Islet precursor cell (in vitro differentiated cells): ENCODE measurements at regions not wholly inside any gene's neighbourhood (a gene's known extent, or its start where the extent isn't known, plus 50 kb on each side); places are given as distances from the start of the nearest gene placed in this dataset.

Source experiments
- DNase-seq: peaks from one replicate; pipeline ENCODE4 v3.0.0-alpha.2; 2018

- no peak for DNase-seq
These were observed 755.7 kb downstream of the HDGFL1 start for GRCh38 chr6:23325065-23325464.

- DNase-seq = no peak
These were observed 758.3 kb downstream of the HDGFL1 start for GRCh38 chr6:23327621-23328020.

GRCh38 chr6:23329086-23329485, 759.7 kb downstream of the HDGFL1 start:
- DNase-seq = no peak

GRCh38 chr6:23330632-23331031, 761.3 kb downstream of the HDGFL1 start:
- no peak for DNase-seq

GRCh38 chr6:23334360-23334759, 765.0 kb downstream of the HDGFL1 start:
- no peak for DNase-seq

GRCh38 chr6:23335894-23336293, 766.5 kb downstream of the HDGFL1 start:
- no peak for DNase-seq

- no peak for DNase-seq
These were observed 769.9 kb downstream of the HDGFL1 start for GRCh38 chr6:23339268-23339667.

GRCh38 chr6:23340271-23340670, 770.9 kb downstream of the HDGFL1 start:
- DNase-seq = no peak

- DNase-seq = no peak
These were observed 774.4 kb downstream of the HDGFL1 start for GRCh38 chr6:23343610-23344306.

- DNase-seq = no peak
These were observed 777.8 kb upstream of the NRSN1 start for GRCh38 chr6:23348185-23348584.

- no peak for DNase-seq
These were observed 776.4 kb upstream of the NRSN1 start for GRCh38 chr6:23349521-23350147.

GRCh38 chr6:23350752-23351453, 775.1 kb upstream of the NRSN1 start:
- no peak for DNase-seq

- no peak for DNase-seq
These were observed 772.0 kb upstream of the NRSN1 start for GRCh38 chr6:23354004-23354403.

GRCh38 chr6:23357185-23357766, 768.7 kb upstream of the NRSN1 start:
- DNase-seq = no peak

- no peak for DNase-seq
These were observed 760.3 kb upstream of the NRSN1 start for GRCh38 chr6:23365732-23366131.

- no peak for DNase-seq
These were observed 758.7 kb upstream of the NRSN1 start for GRCh38 chr6:23367311-23367710.

GRCh38 chr6:23368557-23368956, 757.5 kb upstream of the NRSN1 start:
- no peak for DNase-seq

GRCh38 chr6:23370051-23370450, 756.0 kb upstream of the NRSN1 start:
- no peak for DNase-seq

- no peak for DNase-seq
These were observed 754.7 kb upstream of the NRSN1 start for GRCh38 chr6:23371132-23371915.

GRCh38 chr6:23377830-23378229, 748.2 kb upstream of the NRSN1 start:
- DNase-seq = no peak

- DNase-seq = no peak
These were observed 745.5 kb upstream of the NRSN1 start for GRCh38 chr6:23380465-23380864.

GRCh38 chr6:23388086-23388783, 737.8 kb upstream of the NRSN1 start:
- DNase-seq = no peak
